SK-N-MC (cell line): ENCODE measurements at regions not wholly inside any gene's neighbourhood (a gene's known extent, or its start where the extent isn't known, plus 50 kb on each side); places are given as distances from the start of the nearest gene placed in this dataset.

Source experiments
- EZH2 ChIP-seq: fragments of 200-600 bp; sonication (generic); IDR thresholded peaks from one replicate; pipeline ENCODE4 v1.6.1; 2017; ENCODE audit warnings: antibody characterized with exemption
- POLR2AphosphoS5 ChIP-seq: IDR thresholded peaks from 2 replicates; pipeline ENCODE4 v1.6.1; 2012; ENCODE audit warnings: mild to moderate bottlenecking, low read depth, low read length, borderline replicate concordance

DNA sequence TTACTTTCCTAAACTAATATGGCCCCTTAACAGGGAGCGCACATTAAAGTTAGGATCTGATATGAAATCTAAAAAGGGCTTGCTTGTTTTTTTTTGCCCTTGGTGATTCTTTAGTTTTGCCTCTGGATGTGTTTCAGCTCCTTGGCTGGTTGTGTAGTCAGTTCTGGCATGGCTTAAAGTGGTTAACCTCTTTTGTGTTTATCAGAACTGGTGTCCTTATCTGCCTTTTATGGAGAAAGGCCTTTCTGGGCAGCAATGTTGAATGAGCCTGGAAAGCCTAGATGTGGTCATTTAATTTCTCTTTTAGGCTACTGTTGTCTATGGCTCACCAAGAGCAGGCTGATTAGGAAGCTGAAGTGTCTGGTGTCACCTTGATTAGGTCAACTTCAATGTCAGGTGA is 254.5 kb upstream of the ROPN1 start:
- TF ChIP-seq POLR2AphosphoS5 (no peak), EZH2 (no peak)
